CD4-positive, alpha-beta T cell treated with Interleukin-21 for 1 hour (primary cell): ENCODE measurements at regions not wholly inside any gene's neighbourhood (a gene's known extent, or its start where the extent isn't known, plus 50 kb on each side); places are given as distances from the start of the nearest gene placed in this dataset.
"Not testable (repeated sequence)": the region's sequence is repeated elsewhere in the genome, so short reads cannot be mapped to it uniquely, and the experiment has no call there.

ENCODE experiments used
- DNase-seq: peaks from one replicate; pipeline ENCODE4 v3.0.0-alpha.2; 2020

DNA sequence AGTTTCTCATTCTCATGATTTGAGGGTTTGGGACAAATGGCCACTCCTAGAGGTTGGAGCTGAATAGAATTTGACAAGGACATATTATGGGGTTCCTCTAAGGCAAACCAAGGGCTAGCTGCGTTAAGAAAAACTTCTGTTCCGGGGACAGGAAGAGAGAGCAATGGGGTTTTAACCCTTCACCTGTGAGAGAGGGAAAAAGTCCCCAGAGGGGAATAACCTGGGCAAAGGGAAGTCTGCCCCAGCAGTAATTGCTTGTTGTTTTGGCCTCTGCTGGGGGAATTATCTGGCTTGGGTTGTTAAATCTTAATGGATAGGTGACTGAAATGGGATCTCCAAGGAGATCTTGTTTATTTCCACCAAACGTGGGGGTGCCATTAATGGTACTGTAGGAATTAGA, 110.1 kb upstream of the MOCS2 start:
- no peak for DNase-seq

DNA sequence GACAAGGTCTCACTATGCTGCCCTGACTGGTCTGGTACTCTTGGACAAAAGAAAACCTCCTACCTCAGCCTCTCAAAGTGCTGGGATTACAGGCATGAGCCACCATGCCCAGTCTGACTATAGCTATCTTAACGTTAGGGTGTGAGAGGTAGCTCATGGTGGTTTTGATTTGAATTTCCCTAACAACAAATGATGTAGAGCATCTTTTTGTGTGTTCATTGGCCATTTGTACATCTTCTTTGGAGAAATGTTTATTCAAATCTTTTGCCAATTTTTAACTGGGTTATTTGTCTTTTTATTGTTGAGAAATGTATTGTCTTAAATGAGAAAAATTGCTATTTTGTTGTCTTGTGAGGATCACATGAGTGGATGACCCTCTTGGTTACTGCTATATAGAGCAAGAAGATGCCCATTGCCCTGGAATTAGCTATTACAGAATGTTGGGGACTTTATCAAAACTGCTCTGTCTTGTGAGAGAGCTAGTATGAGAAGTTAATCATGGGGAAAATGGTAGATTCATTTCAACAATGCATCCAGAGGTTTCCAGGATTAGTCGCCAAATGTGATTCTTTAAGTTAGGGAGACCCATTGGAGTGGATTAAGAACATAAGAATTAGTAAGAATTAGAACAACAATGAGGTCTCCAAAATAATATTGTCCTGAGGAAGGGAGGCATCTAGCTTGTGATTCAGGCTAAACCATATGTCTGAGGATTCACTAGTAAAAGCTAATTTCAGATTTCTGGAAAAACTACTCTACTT, 124.3 kb upstream of the MOCS2 start:
- DNase-seq = no peak

DNA sequence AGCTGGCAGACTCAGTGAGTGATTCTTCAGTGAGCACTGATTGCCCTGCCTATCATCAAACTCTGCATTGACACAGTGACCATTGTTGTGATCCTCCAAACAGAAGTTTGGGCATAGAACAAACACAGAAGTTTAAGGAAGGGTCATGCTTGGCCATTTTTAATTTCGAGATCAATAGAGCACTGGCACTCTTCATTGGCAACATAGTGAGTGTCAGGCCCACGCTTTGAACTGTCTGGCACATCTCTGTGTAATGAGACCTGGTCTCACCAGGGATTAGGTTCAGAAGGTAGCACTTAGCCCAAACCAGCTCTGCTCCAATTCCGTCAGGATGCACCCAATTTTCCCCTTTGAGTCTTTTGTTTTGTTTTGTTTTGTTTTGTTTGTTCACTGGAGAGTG, 127.1 kb upstream of the MOCS2 start:
- DNase-seq = no peak

DNA sequence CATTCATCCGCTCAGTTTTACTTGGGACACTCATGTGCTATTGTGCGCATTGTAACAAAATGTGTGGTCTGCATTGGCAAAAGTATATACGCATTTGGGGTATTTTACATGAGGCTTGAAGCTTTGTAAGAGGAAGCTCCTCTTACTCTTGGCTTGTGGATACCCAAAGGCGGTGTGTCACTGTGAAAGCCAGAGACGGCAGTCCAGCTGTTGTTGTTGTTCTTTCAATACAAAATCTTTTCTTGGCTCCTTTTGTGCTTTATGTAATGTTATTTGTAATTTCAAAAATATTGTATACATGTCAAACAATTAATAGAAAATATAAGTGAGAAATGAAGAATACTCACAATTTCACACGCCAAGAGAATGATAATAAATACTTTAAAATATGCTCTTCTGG, 128.3 kb upstream of the MOCS2 start:
- no peak for DNase-seq

DNA sequence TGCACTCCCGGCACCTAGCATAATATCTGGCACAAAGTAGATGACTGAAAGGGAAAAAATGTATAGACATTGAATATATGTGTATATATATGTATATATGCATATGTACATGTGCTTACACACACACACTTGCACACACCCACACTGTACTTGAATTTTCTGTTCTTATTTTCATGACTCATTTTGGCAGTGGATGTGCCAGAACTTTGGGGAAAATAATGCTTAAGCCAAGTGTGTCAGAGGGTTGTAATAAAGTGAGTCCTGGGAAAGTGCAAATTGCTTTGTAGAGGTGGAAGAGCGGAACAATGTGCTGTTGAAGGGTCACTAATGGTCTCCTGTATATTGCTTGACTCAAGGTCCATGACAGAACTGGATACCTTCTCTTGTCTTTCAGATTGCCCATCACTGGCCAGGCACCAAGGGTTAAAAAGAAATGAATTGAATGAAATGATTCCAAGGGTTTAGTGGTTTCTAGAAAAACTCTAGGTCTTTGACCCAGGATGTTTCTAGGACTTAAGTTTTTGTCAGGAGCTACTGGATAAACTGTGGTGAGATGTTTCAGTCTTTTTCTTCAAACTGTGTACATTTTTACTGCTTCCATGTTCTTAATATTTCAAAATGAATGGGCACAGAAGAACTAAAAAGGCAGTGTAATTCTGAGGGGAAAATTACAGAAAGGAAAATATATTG, 129.9 kb upstream of the MOCS2 start:
- no peak for DNase-seq

DNA sequence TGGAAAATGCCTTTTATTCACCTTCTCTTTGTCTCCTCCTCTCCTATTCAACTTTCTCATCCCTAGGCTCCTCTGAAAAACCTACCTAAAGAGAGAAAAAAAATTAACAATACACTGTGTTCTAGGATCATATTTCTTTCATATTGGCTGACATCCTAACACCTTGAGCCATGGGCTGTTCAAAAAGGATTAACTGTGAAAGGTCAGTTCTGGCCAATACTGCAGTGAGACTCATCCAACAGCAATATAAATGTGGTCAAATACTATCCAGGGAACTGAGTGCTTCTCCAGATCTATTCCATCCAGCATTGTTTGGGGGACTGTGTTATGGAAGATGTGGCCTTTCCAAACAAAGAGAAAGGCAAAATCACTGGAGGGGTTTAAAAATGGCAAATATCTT, 131.1 kb upstream of the MOCS2 start:
- no peak for DNase-seq

DNA sequence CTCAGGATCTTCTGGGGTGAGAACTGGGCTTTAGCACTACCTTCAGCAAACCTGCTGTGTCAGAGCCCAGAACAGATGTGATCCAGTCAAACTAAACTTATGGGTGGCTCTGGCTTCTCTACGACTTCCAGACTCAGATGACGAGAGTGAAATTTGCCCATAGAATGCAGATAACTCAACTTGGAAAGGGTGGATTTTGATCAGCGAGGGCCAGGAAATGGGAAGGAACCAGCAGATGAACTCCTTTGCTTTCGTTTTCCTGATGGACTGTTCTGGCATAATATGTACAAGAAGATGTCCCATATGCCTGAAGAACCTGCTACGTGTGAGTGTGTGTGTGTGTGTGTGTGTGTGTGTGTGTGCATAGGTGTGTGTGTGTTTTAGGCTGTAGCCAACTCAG, 132.0 kb upstream of the MOCS2 start:
- DNase-seq = no peak

DNA sequence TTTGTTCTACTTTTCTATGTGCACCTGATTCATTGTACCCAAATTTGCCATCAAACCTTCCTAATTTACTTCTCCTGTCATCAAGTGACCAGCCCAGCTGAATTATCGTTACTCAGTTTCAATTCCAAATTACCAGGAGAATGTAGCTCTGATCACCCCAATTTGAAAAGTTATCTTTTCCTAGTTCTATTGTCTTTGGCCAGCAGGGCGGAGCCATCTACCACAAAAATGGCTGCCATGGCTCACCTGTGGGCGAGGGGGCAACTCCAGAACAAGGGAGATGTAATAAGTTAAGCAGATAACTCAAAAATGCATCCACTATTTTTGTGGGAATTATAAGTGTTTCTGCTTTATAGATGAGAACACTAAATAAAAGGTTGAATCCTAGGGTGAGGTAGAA, 133.8 kb upstream of the MOCS2 start:
- DNase-seq = no peak

DNA sequence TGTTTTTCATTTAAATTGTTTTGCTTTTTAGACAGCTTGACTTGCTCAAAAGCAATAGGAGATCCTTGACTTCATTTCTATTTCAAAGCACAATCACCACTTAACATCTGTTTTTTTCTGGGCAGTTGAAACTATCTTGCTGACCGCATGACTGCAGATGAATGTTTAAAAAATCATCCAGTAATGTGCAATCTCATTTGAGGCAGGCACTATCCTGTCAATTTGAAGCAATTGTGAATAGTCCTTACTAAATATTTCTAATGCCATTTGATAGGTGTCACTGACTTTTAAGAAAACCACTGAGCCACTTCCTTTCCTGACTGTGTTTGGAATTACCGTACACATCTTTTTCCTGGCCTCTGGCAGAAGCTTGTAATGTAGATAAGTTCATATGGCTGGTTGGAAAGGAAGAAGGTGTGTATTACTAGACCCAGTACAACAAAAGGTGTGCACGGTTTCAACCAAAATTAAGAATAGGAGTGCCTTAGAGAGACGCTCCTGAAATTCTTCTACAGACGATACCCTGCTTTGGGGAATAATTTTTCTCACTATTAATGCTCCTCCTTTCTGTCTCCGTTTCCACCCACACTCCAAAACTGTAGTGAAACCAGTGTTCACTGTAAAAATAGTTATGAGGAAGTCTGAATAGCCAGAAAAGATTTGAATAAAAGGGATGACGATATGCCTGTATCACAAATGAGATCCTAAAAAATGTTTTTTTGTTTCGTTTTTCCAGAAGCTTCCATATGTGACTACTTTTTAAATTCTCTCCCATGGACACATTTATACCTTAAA, 136.7 kb upstream of the MOCS2 start:
- DNase-seq = no peak

DNA sequence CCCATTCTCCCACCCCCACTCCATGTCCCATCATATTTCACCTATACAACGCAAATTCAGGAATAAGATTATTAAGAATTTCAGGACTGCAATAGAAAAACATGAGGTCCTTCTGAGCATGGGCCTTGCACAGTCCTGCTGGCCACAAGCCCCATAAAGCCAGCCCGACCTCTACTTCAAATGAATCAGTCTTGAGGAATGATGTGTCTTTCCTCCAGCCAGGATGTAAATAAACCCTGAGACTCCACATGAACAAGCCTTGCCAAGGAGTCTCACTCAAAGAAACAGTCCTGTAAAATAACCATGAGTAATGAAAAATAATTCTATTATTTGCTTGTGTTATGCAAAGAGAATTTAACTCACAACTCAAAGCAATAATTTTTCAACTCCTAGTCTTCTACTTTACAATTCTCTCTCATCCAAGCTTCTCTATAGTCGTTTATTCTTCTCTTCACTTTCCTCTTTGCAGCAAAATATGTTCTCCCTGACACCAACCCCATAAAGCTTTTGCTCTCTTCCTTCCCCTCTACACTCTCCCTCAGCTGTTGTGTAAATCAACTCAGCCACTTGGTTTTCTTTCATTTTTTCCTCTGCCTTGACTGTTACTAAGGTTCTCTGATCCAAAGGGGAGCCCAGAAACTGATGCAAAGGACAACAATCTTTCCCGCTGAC, 140.1 kb upstream of the MOCS2 start:
- DNase-seq = no peak

DNA sequence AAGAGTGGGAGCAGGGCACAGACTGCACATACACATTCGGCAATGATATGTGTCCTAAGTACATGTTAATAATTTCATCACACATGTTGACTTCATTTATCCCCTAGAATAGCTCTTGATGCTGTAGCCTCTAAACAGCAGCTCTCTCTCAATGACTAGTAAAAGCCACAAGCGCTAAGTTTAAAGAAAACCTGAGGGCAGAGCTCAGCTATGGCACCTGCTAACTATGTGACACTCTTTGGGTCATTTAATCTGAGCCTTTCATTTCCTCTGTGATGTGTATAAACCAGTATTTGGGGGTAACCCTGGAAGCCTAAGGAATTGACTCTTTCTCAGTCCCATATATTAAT, 140.6 kb upstream of the MOCS2 start:
- DNase-seq = no peak

DNA sequence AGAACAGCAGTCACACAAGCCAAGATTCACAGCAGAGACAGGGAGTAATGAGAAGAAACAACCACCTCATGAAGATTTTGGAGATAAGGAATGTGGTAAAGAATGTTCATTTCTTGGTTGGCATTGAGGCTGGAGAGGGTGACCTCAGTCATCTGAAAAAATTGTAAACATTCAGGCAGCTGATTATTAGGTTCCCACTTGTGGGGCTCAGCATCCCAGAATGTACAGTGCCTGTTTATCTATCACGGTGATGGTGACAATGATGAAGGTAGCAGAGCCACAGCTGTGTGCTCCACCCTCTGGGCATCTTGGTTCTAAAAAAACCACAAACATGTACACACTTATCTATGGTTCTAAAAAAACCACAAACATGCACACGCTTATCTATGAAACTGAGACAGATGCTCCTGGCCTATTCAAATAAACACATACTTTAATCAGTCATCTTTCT, 143.9 kb upstream of the MOCS2 start:
- DNase-seq = peak; percentile 0

DNA sequence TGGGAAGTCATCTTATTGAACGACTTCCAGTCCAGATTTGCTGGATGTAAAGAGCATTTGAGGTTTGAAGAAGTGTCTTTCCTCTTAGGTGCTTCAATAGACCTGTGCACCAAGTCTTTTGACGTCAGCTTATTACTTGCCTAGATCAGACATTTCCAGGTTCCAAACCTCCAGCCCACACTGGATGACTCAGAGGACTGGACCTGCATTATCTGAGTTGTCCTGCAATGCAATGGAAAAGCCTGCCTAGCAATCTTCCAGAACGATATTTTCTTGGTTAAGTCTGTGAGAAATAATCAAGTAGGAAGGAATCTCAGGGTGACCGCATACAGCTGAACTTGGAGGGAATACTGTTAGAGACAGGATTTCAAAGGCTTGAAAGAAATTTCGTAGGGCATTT, 147.2 kb upstream of the MOCS2 start:
- no peak for DNase-seq

DNA sequence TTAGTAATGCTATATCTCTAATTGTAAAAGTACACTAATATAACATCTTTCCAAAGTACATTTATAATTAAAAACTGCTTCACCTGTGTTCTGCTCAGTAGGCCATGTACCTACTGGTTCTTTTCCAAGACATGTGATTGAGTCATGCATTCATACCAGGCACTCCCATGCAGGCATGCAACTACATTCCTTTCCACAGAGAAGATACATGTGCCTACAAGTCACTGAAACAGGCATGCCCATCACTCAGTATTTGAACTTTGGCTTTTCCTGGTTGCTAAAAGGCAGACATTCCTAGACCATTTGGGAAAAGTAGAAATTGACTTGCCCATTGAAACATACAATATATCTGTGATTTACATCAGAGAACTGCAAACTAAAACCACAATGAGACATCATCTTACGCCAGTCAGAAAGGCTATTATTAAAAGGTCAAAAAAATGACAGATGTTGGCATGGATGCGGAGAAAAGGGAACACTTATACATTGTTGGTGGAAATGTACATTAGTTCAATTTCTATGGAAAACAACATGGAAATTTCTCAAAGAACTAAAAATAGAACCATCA, 148.3 kb upstream of the MOCS2 start:
- DNase-seq = no peak

DNA sequence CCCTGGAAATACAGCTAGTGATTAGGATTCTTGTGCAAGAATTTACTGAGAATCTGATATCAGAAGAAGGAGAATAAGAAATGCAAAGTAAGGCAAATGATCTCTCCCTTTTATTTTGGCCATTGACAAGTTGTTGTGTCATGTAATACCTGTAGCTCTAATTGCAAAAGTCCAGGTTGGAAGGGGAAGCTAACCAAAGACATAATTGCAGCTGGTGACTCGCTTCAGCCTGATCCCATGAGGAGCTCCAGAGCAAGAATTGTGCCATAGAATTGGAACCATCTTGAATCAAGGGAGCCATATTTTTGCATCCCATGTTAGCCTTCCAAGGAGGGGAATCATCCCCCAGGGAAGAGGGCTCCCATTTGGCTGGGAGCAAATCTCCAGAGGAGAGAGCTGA, 149.6 kb upstream of the MOCS2 start:
- no peak for DNase-seq

DNA sequence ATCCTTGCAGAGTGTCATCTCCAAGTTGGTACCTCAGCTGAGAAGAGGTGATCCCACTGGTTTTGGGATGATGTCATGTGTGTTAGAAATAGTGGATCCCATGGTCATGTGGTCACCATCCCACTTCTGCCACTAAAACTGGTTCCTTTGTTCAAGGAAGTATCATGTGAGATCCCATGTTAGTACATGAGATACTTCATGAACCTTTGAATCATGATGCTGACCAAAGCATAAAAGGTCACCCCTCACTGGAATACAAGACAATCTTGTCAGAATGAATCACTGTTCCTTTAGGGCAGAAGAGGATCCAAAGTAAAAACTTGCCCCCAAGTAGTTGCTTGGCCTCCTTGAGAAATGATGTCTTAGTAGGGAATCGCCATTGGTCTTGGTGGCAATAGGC, 150.9 kb upstream of the MOCS2 start:
- no peak for DNase-seq

DNA sequence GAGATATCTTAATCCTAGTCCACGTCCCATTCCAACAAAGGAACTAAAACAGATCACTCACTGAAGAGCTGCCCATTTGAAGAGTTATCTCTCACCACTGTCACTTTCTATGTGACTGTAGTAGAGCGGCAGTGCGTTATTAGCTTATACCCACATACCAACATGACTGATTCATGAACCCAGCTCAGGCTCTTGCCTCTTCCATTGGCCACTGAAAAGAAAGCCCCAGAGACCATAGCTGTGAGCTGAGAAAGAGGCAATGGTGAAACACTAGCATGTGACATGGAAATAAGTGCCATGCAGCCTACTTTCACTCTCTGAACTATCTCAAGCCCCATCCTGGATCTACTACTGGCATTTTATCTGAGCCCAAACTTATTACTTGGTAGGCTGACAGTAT, 151.7 kb upstream of the MOCS2 start:
- no peak for DNase-seq

DNA sequence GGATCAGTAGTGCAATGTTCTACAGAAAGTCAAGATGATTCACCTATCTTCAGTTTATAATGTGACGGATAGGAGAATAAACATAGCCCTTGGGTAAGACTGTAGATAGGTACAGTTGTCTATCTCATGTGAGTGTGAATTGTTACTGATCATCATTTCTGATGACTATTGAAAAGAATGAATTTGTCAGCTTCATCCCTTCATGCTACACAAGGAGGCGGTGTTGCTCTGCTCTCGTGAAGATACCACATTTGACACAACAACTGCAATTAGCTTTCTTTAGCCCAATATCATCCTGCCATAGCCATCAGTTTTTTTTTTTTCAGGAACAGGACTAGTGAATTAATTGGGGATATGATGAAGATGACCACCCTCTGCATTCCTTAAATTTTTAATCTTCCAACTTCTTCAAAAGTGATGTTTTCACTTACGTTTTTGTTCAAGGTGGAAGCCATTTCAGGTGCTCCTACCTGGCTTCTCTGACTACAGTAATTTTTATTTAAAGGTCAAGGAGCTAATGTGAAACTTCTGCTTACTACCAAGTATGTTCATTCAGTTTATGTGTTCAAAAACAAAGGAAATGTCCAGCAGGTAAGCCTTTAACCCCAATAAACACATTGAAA, 152.9 kb upstream of the MOCS2 start:
- DNase-seq = no peak

DNA sequence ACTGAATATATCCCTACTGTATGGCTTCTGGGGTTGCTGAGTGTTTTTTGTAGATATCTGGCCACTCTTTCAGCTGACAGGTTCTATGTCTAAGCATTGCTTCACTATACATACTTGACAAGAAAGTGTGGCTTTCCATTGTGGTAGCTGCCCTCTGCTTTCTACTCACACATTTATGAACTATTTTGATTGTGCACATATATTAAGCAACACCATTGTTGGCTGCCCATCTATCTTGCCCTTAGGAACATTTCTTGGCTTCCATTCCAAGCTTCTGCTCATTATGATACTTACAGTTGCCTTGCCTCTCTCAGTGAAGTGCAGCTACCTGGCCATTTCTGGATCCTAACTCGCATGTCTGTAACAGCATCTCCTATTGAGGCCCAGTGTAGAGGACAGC, 153.6 kb upstream of the MOCS2 start:
- DNase-seq = no peak

DNA sequence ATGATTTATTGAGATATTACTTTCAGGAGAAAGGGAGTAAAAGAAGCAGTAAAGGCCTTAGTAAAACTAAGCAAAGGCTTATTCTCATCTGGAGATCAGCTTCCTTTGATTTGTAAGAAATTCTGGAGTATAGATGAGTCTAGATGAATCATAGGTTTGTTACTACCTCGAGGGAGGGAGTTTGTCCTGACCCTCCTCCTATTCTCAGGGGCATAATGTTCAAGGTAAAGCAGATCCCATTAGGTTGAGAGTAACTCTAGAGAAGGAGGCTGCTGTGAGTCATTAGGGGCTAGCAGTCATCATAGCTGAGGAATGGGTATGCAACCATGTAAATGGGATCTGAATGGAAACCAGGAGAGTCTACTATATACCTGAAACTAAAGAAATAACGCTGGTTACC, 155.5 kb upstream of the MOCS2 start:
- no peak for DNase-seq

DNA sequence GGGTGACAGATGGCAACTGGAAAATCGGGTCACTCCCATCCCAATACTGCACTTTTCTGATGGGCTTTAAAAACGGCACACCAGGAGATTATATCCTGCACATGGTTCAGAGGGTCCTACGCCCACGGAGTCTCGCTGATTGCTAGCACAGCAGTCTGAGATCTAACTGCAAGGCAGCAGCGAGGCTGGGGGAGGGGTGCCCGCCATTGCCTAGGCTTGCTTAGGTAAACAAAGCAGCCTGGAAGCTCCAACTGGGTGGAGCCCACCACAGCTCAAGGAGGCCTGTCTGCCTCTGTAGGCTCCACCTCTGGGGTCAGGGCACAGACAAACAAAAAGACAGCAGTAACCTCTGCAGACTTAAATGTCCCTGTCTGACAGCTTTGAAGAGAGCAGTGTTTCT, 158.7 kb upstream of the MOCS2 start:
- DNase-seq = not testable (repeated sequence)

DNA sequence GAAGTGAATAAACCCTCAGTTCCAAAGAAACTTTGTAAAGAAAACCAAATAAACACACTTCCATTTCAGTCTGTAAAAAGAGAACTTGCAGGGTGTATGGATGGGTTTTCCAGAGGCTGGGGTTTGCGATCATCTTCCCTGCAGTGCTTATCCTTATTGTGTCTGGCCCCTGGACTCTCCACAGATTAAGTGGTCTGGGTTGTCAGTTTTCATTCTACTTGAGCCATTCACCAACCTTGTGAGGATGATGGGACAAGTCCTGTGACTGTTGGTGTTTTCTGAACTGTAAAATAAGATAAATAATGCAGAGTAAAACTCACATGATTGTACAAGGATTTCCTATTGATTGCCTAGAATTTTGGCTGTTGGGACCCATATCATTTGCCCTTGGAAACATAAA, 166.1 kb upstream of the MOCS2 start:
- DNase-seq = no peak

DNA sequence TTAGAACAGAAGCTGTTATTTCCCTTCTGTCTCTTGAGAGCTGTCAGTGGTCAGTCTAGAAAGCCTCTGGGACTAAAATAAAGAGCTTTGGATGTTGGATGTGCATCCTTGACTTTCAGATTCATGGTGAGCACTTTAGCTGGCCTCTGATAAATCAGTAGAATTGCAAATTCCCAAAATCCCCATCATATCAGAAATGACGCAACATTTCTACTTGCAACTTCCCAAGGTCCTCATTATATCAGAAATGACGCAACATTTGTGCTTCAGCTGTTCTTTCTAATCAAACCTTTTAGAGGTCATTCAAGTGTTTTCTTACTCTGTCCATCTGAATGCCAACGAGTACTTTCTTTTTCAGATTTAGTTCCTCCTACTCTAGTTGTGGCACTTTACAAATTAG, 167.3 kb upstream of the MOCS2 start:
- DNase-seq = no peak
